ENCODE measurements at regions not wholly inside any gene's neighbourhood (a gene's known extent, or its start where the extent isn't known, plus 50 kb on each side); places are given as distances from the start of the nearest gene placed in this dataset.
A peak's percentile ranks its signal among the peaks of the same experiment; 100 is the strongest.

DNA sequence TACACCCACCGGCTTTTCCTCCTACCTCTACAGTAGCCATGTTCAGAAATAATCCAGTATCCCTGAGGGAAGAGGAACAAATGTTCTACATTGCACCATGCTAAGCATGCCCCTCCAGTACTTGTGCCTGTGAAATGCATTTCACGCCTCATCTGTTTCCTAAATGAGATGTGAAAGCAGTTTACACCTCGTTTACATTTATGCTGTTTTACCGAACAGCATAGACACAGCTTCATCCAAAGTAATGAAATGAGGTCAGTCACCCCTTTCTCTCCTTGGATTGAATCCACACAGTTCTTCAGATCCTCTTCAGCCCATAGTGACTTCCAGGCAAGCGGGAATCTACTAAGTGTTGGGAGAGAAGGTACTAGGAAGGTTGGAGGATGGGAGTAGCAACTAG is 514.3 kb downstream of the PDCD6IP start:
- Histone ChIP-seq H3K4me1 (ENCODE audit: control insufficient read depth, insufficient read depth, low read length) (no peaks in the 10 kb centered on the region), H3K4me3 (no peak overlapping the region), H2AFZ (ENCODE audit: control insufficient read depth, low read depth, low read length) (no peak overlapping the region), H3K27ac (ENCODE audit: control insufficient read depth, insufficient read depth) (no peak overlapping the region), H3K9ac (ENCODE audit: control insufficient read depth, insufficient read depth, low read length) (no peak overlapping the region), H4K20me1 (ENCODE audit: control insufficient read depth, insufficient read depth) (no peaks in the 10 kb centered on the region), H3K4me2 (ENCODE audit: control insufficient read depth, insufficient read depth) (no peak overlapping the region), H3K27me3 (replicated peaks in 1 of 2; ENCODE audit: control insufficient read depth in 2 of 2, insufficient read depth in 2 of 2, low read length in 1 of 2) (no peaks in the 10 kb centered on the region), H3K79me2 (ENCODE audit: control insufficient read depth, insufficient read depth, low read length) (no peaks in the 10 kb centered on the region), H3K9me3 (replicated peaks; ENCODE audit: control insufficient read depth, insufficient read depth, low read length) (no peaks in the 10 kb centered on the region; the same call in 2 of the 3 replicates), H3K36me3 (ENCODE audit: control insufficient read depth in 2 of 2, insufficient read depth in 2 of 2, low read length in 1 of 2) (no peaks in the 10 kb centered on the region)
- RAD21 ChIA-PET (ENCODE audit: unreplicated experiment): no interaction called here
- POLR2A ChIA-PET: no interaction called here
- CTCF ChIA-PET: no interaction called here
- WGBS (ENCODE audit: insufficient coverage, insufficient replicate concordance, low lambda C conversion rate, missing lambda C conversion rate): 32% methylated on average over 5 of the region's 5 CpGs
- DNase-seq (ENCODE audit: low read depth, low spot score) (no peak), FAIRE-seq (no peak), ATAC-seq (no peak)
- no TSS peak for BruUV-seq (replicated peaks)
- no peak for TF ChIP-seq ASH2L (IDR thresholded peaks at IDR 0.05; ENCODE audit: borderline replicate concordance, low read depth)
- TF ChIP-seq, protein P1, sequence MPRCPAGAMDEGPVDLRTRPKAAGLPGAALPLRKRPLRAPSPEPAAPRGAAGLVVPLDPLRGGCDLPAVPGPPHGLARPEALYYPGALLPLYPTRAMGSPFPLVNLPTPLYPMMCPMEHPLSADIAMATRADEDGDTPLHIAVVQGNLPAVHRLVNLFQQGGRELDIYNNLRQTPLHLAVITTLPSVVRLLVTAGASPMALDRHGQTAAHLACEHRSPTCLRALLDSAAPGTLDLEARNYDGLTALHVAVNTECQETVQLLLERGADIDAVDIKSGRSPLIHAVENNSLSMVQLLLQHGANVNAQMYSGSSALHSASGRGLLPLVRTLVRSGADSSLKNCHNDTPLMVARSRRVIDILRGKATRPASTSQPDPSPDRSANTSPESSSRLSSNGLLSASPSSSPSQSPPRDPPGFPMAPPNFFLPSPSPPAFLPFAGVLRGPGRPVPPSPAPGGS (IDR thresholded peaks at IDR 0.05; ENCODE audit: borderline replicate concordance, insufficient read depth, low read depth, low read length, poor library complexity, severe bottlenecking): no peak
- peak; percentile 83; the same call in 1 of the 2 replicates for TF ChIP-seq ZSCAN29 (IDR thresholded peaks at IDR 0.05)
- SMC1A ChIA-PET (ENCODE audit: uncharacterized antibody, unreplicated experiment): no interaction called here
- intact Hi-C loops (cut with micrococcal nuclease; ENCODE audit: unreplicated experiment): no loop called here
- in situ Hi-C loops (cut with MboI): no loop called here

DNA sequence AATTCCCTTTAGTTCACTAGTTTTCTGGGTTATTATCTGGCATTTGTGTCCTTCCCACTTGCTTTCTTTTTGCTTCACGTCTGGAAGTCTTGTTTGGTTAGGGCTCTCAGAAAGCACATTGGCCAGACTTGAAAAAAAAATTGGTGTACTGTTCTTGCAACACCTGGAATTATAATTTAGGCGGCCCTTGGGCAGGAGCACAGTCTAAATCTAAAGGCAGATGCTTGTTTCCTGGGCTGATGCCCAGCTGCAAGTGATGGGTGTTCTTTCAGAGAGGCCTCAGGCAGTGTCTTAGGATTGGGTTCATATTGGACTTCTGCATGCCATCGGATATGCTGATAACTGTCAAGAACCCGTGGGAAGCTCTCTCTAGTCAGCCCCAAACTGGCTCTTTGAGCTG is 521.5 kb downstream of the PDCD6IP start:
- H2AFZ ChIP-seq (ENCODE audit: control insufficient read depth, low read depth, low read length): no peak overlapping the region
- H3K79me2 ChIP-seq (ENCODE audit: control insufficient read depth, insufficient read depth, low read length): no peaks in the 10 kb centered on the region
- WGBS (ENCODE audit: insufficient coverage, insufficient replicate concordance, low lambda C conversion rate, missing lambda C conversion rate): 17% methylated on average over 4 of the region's 4 CpGs
- no peaks in the 10 kb centered on the region for H3K27me3 ChIP-seq (replicated peaks in 1 of 2; ENCODE audit: control insufficient read depth in 2 of 2, insufficient read depth in 2 of 2, low read length in 1 of 2)
- CTCF ChIA-PET: interaction anchor here (0.8 to 0.9 kb wide), 2 partner anchors 21 to 41 kb away, joined by 3 read pairs; no protein-coding TSS in a partner anchor
- H3K4me1 ChIP-seq (ENCODE audit: control insufficient read depth, insufficient read depth, low read length): peaks cover 4% of the 10 kb centered on the region; the same call in 1 of the 2 replicates
- H3K4me2 ChIP-seq (ENCODE audit: control insufficient read depth, insufficient read depth): no peak overlapping the region
- no peak for DNase-seq (ENCODE audit: low read depth, low spot score)
- ATAC-seq: no peak
- FAIRE-seq: no peak
- intact Hi-C loops (cut with micrococcal nuclease; ENCODE audit: unreplicated experiment): no loop called here
- RAD21 ChIA-PET (ENCODE audit: unreplicated experiment): interaction anchor here (0.9 kb wide), 1 partner anchor 60 kb away, joined by 4 read pairs; no protein-coding TSS in a partner anchor
- no TSS peak for BruUV-seq (replicated peaks)
- no peak overlapping the region for H3K9ac ChIP-seq (ENCODE audit: control insufficient read depth, insufficient read depth, low read length)
- H3K36me3 ChIP-seq (ENCODE audit: control insufficient read depth in 2 of 2, insufficient read depth in 2 of 2, low read length in 1 of 2): no peaks in the 10 kb centered on the region
- no peak overlapping the region for H3K4me3 ChIP-seq
- in situ Hi-C loops (cut with MboI): no loop called here
- no peaks in the 10 kb centered on the region for H4K20me1 ChIP-seq (ENCODE audit: control insufficient read depth, insufficient read depth)
- H3K9me3 ChIP-seq (replicated peaks; ENCODE audit: control insufficient read depth, insufficient read depth, low read length): no peaks in the 10 kb centered on the region; the same call in 2 of the 3 replicates
- POLR2A ChIA-PET: interaction anchor here (1.1 kb wide), 1 partner anchor 32 kb away, joined by 3 read pairs; no protein-coding TSS in a partner anchor
- SMC1A ChIA-PET (ENCODE audit: uncharacterized antibody, unreplicated experiment): no interaction called here
- H3K27ac ChIP-seq (ENCODE audit: control insufficient read depth, insufficient read depth): no peak overlapping the region
- TF ChIP-seq SP1 (IDR thresholded peaks at IDR 0.05; ENCODE audit: low read depth, low read length) (no peak), SREBF2 (IDR thresholded peaks at IDR 0.05; ENCODE audit: low read length) (no peak), HDAC2 (IDR thresholded peaks at IDR 0.05) (no peak)
- TF ChIP-seq, protein P2, sequence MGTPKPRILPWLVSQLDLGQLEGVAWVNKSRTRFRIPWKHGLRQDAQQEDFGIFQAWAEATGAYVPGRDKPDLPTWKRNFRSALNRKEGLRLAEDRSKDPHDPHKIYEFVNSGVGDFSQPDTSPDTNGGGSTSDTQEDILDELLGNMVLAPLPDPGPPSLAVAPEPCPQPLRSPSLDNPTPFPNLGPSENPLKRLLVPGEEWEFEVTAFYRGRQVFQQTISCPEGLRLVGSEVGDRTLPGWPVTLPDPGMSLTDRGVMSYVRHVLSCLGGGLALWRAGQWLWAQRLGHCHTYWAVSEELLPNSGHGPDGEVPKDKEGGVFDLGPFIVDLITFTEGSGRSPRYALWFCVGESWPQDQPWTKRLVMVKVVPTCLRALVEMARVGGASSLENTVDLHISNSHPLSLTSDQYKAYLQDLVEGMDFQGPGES (IDR thresholded peaks at IDR 0.05): no peak
- TF ChIP-seq, protein P3, sequence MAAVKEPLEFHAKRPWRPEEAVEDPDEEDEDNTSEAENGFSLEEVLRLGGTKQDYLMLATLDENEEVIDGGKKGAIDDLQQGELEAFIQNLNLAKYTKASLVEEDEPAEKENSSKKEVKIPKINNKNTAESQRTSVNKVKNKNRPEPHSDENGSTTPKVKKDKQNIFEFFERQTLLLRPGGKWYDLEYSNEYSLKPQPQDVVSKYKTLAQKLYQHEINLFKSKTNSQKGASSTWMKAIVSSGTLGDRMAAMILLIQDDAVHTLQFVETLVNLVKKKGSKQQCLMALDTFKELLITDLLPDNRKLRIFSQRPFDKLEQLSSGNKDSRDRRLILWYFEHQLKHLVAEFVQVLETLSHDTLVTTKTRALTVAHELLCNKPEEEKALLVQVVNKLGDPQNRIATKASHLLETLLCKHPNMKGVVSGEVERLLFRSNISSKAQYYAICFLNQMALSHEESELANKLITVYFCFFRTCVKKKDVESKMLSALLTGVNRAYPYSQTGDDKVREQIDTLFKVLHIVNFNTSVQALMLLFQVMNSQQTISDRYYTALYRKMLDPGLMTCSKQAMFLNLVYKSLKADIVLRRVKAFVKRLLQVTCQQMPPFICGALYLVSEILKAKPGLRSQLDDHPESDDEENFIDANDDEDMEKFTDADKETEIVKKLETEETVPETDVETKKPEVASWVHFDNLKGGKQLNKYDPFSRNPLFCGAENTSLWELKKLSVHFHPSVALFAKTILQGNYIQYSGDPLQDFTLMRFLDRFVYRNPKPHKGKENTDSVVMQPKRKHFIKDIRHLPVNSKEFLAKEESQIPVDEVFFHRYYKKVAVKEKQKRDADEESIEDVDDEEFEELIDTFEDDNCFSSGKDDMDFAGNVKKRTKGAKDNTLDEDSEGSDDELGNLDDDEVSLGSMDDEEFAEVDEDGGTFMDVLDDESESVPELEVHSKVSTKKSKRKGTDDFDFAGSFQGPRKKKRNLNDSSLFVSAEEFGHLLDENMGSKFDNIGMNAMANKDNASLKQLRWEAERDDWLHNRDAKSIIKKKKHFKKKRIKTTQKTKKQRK (IDR thresholded peaks at IDR 0.05; ENCODE audit: low read depth, low read length): no peak
